Putamen (tissue), 1 donor: ENCODE measurements at regions not wholly inside any gene's neighbourhood (a gene's known extent, or its start where the extent isn't known, plus 50 kb on each side); places are given as distances from the start of the nearest gene placed in this dataset.

Source experiments
- DNase-seq: peaks from one replicate; pipeline ENCODE4 v3.0.0-alpha.2; 2016; ENCODE audit warnings: low spot score

GRCh38 chr7:46811529-46811928 lies 770.4 kb downstream of the TNS3 start:
- DNase-seq: no peak

GRCh38 chr7:46810986-46811385 lies 770.9 kb downstream of the TNS3 start:
- no peak for DNase-seq

- DNase-seq: no peak
Observed at GRCh38 chr7:46809886-46810285, 772.0 kb downstream of the TNS3 start.

GRCh38 chr7:46806856-46807255 lies 775.1 kb downstream of the TNS3 start:
- DNase-seq: no peak

GRCh38 chr7:46802479-46802878 lies 779.4 kb downstream of the TNS3 start:
- DNase-seq: no peak

- no peak for DNase-seq
Observed at GRCh38 chr7:46791188-46791587, 790.7 kb downstream of the TNS3 start.

- no peak for DNase-seq
Observed at GRCh38 chr7:46786995-46787394, 794.9 kb downstream of the TNS3 start.

GRCh38 chr7:46786221-46786954 lies 795.5 kb downstream of the TNS3 start:
- no peak for DNase-seq

GRCh38 chr7:46784732-46785131 lies 797.2 kb downstream of the TNS3 start:
- DNase-seq: no peak

- DNase-seq: no peak
Observed at GRCh38 chr7:46781901-46782439, 799.9 kb downstream of the TNS3 start.

- no peak for DNase-seq
Observed at GRCh38 chr7:46776790-46777189, 805.1 kb downstream of the TNS3 start.

GRCh38 chr7:46775776-46776175 lies 806.1 kb downstream of the TNS3 start:
- no peak for DNase-seq

- DNase-seq: no peak
Observed at GRCh38 chr7:46775020-46775419, 806.9 kb downstream of the TNS3 start.

- no peak for DNase-seq
Observed at GRCh38 chr7:46774515-46774914, 807.4 kb downstream of the TNS3 start.

- DNase-seq: no peak
Observed at GRCh38 chr7:46772776-46773175, 809.1 kb downstream of the TNS3 start.

- DNase-seq: no peak
Observed at GRCh38 chr7:46767071-46767470, 814.8 kb downstream of the TNS3 start.

GRCh38 chr7:46764100-46764936 lies 817.6 kb downstream of the TNS3 start:
- DNase-seq: no peak

GRCh38 chr7:46763344-46763743 lies 818.6 kb downstream of the TNS3 start:
- DNase-seq: no peak

GRCh38 chr7:46759711-46760480 lies 822.0 kb downstream of the TNS3 start:
- no peak for DNase-seq

- DNase-seq: no peak
Observed at GRCh38 chr7:46756996-46757395, 824.9 kb downstream of the TNS3 start.

GRCh38 chr7:46756256-46756655 lies 825.7 kb downstream of the TNS3 start:
- no peak for DNase-seq
